ENCODE measurements at regions not wholly inside any gene's neighbourhood (a gene's known extent, or its start where the extent isn't known, plus 50 kb on each side); places are given as distances from the start of the nearest gene placed in this dataset.

GRCh38 chr5:18872978-18873377, 1115.0 kb downstream of the CDH18 start:
- no peak for DNase-seq (ENCODE audit: extremely low read depth in 1 of 2, low read depth in 1 of 2)

- DNase-seq (ENCODE audit: extremely low read depth in 1 of 2, low read depth in 1 of 2), result no peak
These were observed 1111.4 kb downstream of the CDH18 start for GRCh38 chr5:18876565-18876964.

GRCh38 chr5:18881615-18882014, 1106.4 kb downstream of the CDH18 start:
- no peak for DNase-seq (ENCODE audit: extremely low read depth in 1 of 2, low read depth in 1 of 2)

GRCh38 chr5:18882154-18882553, 1105.8 kb downstream of the CDH18 start:
- no peak for DNase-seq (ENCODE audit: extremely low read depth in 1 of 2, low read depth in 1 of 2)

GRCh38 chr5:18888821-18889220, 1099.2 kb downstream of the CDH18 start:
- DNase-seq (ENCODE audit: extremely low read depth in 1 of 2, low read depth in 1 of 2), result no peak

- DNase-seq (ENCODE audit: extremely low read depth in 1 of 2, low read depth in 1 of 2), result no peak
These were observed 1087.4 kb downstream of the CDH18 start for GRCh38 chr5:18900644-18901043.

GRCh38 chr5:18920966-18921365, 1067.0 kb downstream of the CDH18 start:
- DNase-seq (ENCODE audit: extremely low read depth in 1 of 2, low read depth in 1 of 2), result no peak

GRCh38 chr5:18932081-18932480, 1055.9 kb downstream of the CDH18 start:
- DNase-seq (ENCODE audit: extremely low read depth in 1 of 2, low read depth in 1 of 2), result no peak

GRCh38 chr5:18944771-18945170, 1043.2 kb downstream of the CDH18 start:
- DNase-seq (ENCODE audit: extremely low read depth in 1 of 2, low read depth in 1 of 2), result no peak

GRCh38 chr5:18954239-18954638, 1033.8 kb downstream of the CDH18 start:
- no peak for DNase-seq (ENCODE audit: extremely low read depth in 1 of 2, low read depth in 1 of 2)

- no peak for DNase-seq (ENCODE audit: extremely low read depth in 1 of 2, low read depth in 1 of 2)
These were observed 1028.5 kb downstream of the CDH18 start for GRCh38 chr5:18959535-18959934.

- DNase-seq (ENCODE audit: extremely low read depth in 1 of 2, low read depth in 1 of 2), result no peak
These were observed 1026.8 kb downstream of the CDH18 start for GRCh38 chr5:18961234-18961633.

GRCh38 chr5:18965893-18966292, 1022.1 kb downstream of the CDH18 start:
- DNase-seq (ENCODE audit: extremely low read depth in 1 of 2, low read depth in 1 of 2), result no peak

GRCh38 chr5:18967637-18968036, 1020.4 kb downstream of the CDH18 start:
- no peak for DNase-seq (ENCODE audit: extremely low read depth in 1 of 2, low read depth in 1 of 2)

- no peak for DNase-seq (ENCODE audit: extremely low read depth in 1 of 2, low read depth in 1 of 2)
These were observed 1019.0 kb downstream of the CDH18 start for GRCh38 chr5:18968966-18969365.

GRCh38 chr5:18970000-18970399, 1018.0 kb downstream of the CDH18 start:
- DNase-seq (ENCODE audit: extremely low read depth in 1 of 2, low read depth in 1 of 2), result no peak

- DNase-seq (ENCODE audit: extremely low read depth in 1 of 2, low read depth in 1 of 2), result no peak
These were observed 1015.8 kb downstream of the CDH18 start for GRCh38 chr5:18972177-18972576.

GRCh38 chr5:18975624-18976023, 1012.4 kb downstream of the CDH18 start:
- DNase-seq (ENCODE audit: extremely low read depth in 1 of 2, low read depth in 1 of 2), result no peak

GRCh38 chr5:18977880-18978279, 1010.1 kb downstream of the CDH18 start:
- no peak for DNase-seq (ENCODE audit: extremely low read depth in 1 of 2, low read depth in 1 of 2)

GRCh38 chr5:18984559-18985080, 1003.4 kb downstream of the CDH18 start:
- no peak for DNase-seq (ENCODE audit: extremely low read depth in 1 of 2, low read depth in 1 of 2)

GRCh38 chr5:18985171-18985758, 1002.7 kb downstream of the CDH18 start:
- no peak for DNase-seq (ENCODE audit: extremely low read depth in 1 of 2, low read depth in 1 of 2)

GRCh38 chr5:18987101-18987500, 1000.9 kb downstream of the CDH18 start:
- no peak for DNase-seq (ENCODE audit: extremely low read depth in 1 of 2, low read depth in 1 of 2)

- DNase-seq (ENCODE audit: extremely low read depth in 1 of 2, low read depth in 1 of 2), result no peak
These were observed 997.1 kb downstream of the CDH18 start for GRCh38 chr5:18990852-18991251.
